ENCODE measurements at regions not wholly inside any gene's neighbourhood (a gene's known extent, or its start where the extent isn't known, plus 50 kb on each side); places are given as distances from the start of the nearest gene placed in this dataset.

GRCh38 chr6:108757357-108757756 is 90.9 kb upstream of the ARMC2 start:
- no peak for TF ChIP-seq POLR2A (IDR thresholded peaks at IDR 0.05)
- TF ChIP-seq CTCF (IDR thresholded peaks at IDR 0.05), result no peak

All from esophagus squamous epithelium (tissue), 4 donors.